ENCODE measurements at regions not wholly inside any gene's neighbourhood (a gene's known extent, or its start where the extent isn't known, plus 50 kb on each side); places are given as distances from the start of the nearest gene placed in this dataset.
"Not testable (repeated sequence)": the region's sequence is repeated elsewhere in the genome, so short reads cannot be mapped to it uniquely, and the experiment has no call there.

- DNase-seq (no peak), ATAC-seq (no peak)
- no peaks in the 10 kb centered on the region for H3K36me3 ChIP-seq
- in situ Hi-C loops (cut with MboI; ENCODE audit: low sequenced_read_pairs in 4 of 4) = no loop called here
- H3K4me1 ChIP-seq = no peaks in the 10 kb centered on the region
- intact Hi-C loops (cut with DNase I; ENCODE audit: low total_unique reads) = no loop called here
- H3K27ac ChIP-seq = no peak overlapping the region
- H3K4me3 ChIP-seq = no peak overlapping the region
- TF ChIP-seq CTCF (IDR thresholded peaks at IDR 0.05 in 4 of 5, conservative IDR thresholded peaks at IDR 0.05 in 1 of 5) (no peak), POLR2A (IDR thresholded peaks at IDR 0.05) (no peak)
- no peaks in the 10 kb centered on the region for H3K9me3 ChIP-seq
- H3K27me3 ChIP-seq = no peaks in the 10 kb centered on the region
Measured at GRCh38 chr4:114326358-114326757, 272.2 kb upstream of the UGT8 start.

- in situ Hi-C loops (cut with MboI; ENCODE audit: low sequenced_read_pairs in 4 of 4) (no loop called here), intact Hi-C loops (cut with DNase I; ENCODE audit: low total_unique reads) (no loop called here)
- Histone ChIP-seq H3K9me3 (no peaks in the 10 kb centered on the region), H3K27ac (no peak overlapping the region), H3K4me1 (no peaks in the 10 kb centered on the region), H3K27me3 (no peaks in the 10 kb centered on the region), H3K4me3 (no peak overlapping the region), H3K36me3 (no peaks in the 10 kb centered on the region)
- DNase-seq = no peak
- no peak for ATAC-seq
- TF ChIP-seq CTCF (IDR thresholded peaks at IDR 0.05 in 4 of 5, conservative IDR thresholded peaks at IDR 0.05 in 1 of 5) (no peak), POLR2A (IDR thresholded peaks at IDR 0.05) (no peak)
Measured at GRCh38 chr4:114332119-114332518, 266.5 kb upstream of the UGT8 start.

GRCh38 chr4:114334363-114334762 lies 264.2 kb upstream of the UGT8 start:
- H3K9me3 ChIP-seq; H3K27me3 ChIP-seq; in situ Hi-C loops (cut with MboI; ENCODE audit: low sequenced_read_pairs in 4 of 4); H3K36me3 ChIP-seq; intact Hi-C loops (cut with DNase I; ENCODE audit: low total_unique reads); H3K4me3 ChIP-seq; ATAC-seq; DNase-seq; H3K4me1 ChIP-seq; H3K27ac ChIP-seq: not testable (repeated sequence)

GRCh38 chr4:114334884-114335330 lies 263.7 kb upstream of the UGT8 start:
- in situ Hi-C loops (cut with MboI; ENCODE audit: low sequenced_read_pairs in 4 of 4) = no loop called here
- Histone ChIP-seq H3K9me3 (no peaks in the 10 kb centered on the region), H3K36me3 (no peaks in the 10 kb centered on the region), H3K4me3 (no peak overlapping the region), H3K27me3 (no peaks in the 10 kb centered on the region), H3K4me1 (no peaks in the 10 kb centered on the region), H3K27ac (no peak overlapping the region)
- no peak for DNase-seq
- no peak for TF ChIP-seq CTCF (IDR thresholded peaks at IDR 0.05 in 4 of 5, conservative IDR thresholded peaks at IDR 0.05 in 1 of 5)
- TF ChIP-seq POLR2A (IDR thresholded peaks at IDR 0.05) = no peak
- intact Hi-C loops (cut with DNase I; ENCODE audit: low total_unique reads) = no loop called here
- no peak for ATAC-seq

GRCh38 chr4:114335339-114335738 lies 263.3 kb upstream of the UGT8 start:
- intact Hi-C loops (cut with DNase I; ENCODE audit: low total_unique reads) = no loop called here
- no peak for ATAC-seq

More at GRCh38 chr4:114335339-114335738, 263.3 kb upstream of the UGT8 start:
- DNase-seq = no peak
- Histone ChIP-seq H3K27ac (no peak overlapping the region), H3K9me3 (no peaks in the 10 kb centered on the region), H3K4me1 (no peaks in the 10 kb centered on the region), H3K36me3 (no peaks in the 10 kb centered on the region), H3K4me3 (no peak overlapping the region), H3K27me3 (no peaks in the 10 kb centered on the region)
- in situ Hi-C loops (cut with MboI; ENCODE audit: low sequenced_read_pairs in 4 of 4) = no loop called here
- no peak for TF ChIP-seq POLR2A (IDR thresholded peaks at IDR 0.05)
- TF ChIP-seq CTCF (IDR thresholded peaks at IDR 0.05 in 4 of 5, conservative IDR thresholded peaks at IDR 0.05 in 1 of 5) = no peak

Measured in gastrocnemius medialis (tissue), 4 donors.